IPS-18a (cell line): ENCODE measurements at regions not wholly inside any gene's neighbourhood (a gene's known extent, or its start where the extent isn't known, plus 50 kb on each side); places are given as distances from the start of the nearest gene placed in this dataset.

Experiments used
- H3K27ac ChIP-seq: one replicate; pipeline ENCODE4 v1.5.1; 2013; ENCODE audit warnings: low read length
- H3K27me3 ChIP-seq: one replicate; pipeline ENCODE4 v1.6.1; 2013; ENCODE audit warnings: mild to moderate bottlenecking, low read length; ENCODE audit not compliant: control insufficient read depth, insufficient read depth
- H3K36me3 ChIP-seq: one replicate; pipeline ENCODE4 v1.6.1; 2013; ENCODE audit warnings: low read depth, low read length; ENCODE audit not compliant: control insufficient read depth
- H3K4me1 ChIP-seq: one replicate; pipeline ENCODE4 v1.6.1; 2013; ENCODE audit warnings: low read depth, low read length; ENCODE audit not compliant: control insufficient read depth
- H3K4me3 ChIP-seq: one replicate; pipeline ENCODE4 v1.5.1; 2013; ENCODE audit warnings: low read length
- H3K9ac ChIP-seq: one replicate; pipeline ENCODE4 v1.6.1; 2013; ENCODE audit warnings: mild to moderate bottlenecking, low read length, moderate library complexity
- H3K9me3 ChIP-seq: one replicate; pipeline ENCODE4 v1.6.1; 2013; ENCODE audit warnings: low read depth, low read length; ENCODE audit not compliant: control insufficient read depth

- Histone ChIP-seq H3K4me1 (peaks cover 4% of the 10 kb centered on the region), H3K27ac (no peak overlapping the region), H3K9ac (no peak overlapping the region)
Observed at GRCh38 chr3:59663076-59663850, 613.4 kb upstream of the CFAP20DC start.

GRCh38 chr3:59660852-59661625 is 611.2 kb upstream of the CFAP20DC start:
- no peaks in the 10 kb centered on the region for H3K36me3 ChIP-seq

More at GRCh38 chr3:59663076-59663850, 613.4 kb upstream of the CFAP20DC start:
- Histone ChIP-seq H3K9me3 (no peaks in the 10 kb centered on the region), H3K4me3 (no peak overlapping the region), H3K27me3 (no peaks in the 10 kb centered on the region), H3K36me3 (no peaks in the 10 kb centered on the region)

GRCh38 chr3:59660376-59660775 is 610.6 kb upstream of the CFAP20DC start:
- no peaks in the 10 kb centered on the region for H3K27me3 ChIP-seq
- H3K36me3 ChIP-seq = no peaks in the 10 kb centered on the region
- peaks cover 4% of the 10 kb centered on the region for H3K4me1 ChIP-seq
- no peaks in the 10 kb centered on the region for H3K9me3 ChIP-seq
- H3K4me3 ChIP-seq = no peak overlapping the region
- no peak overlapping the region for H3K9ac ChIP-seq
- H3K27ac ChIP-seq = no peak overlapping the region

More at GRCh38 chr3:59660852-59661625, 611.2 kb upstream of the CFAP20DC start:
- Histone ChIP-seq H3K27ac (no peak overlapping the region), H3K27me3 (no peaks in the 10 kb centered on the region), H3K4me3 (no peak overlapping the region), H3K4me1 (peaks cover 4% of the 10 kb centered on the region), H3K9ac (no peak overlapping the region), H3K9me3 (no peaks in the 10 kb centered on the region)

- no peaks in the 10 kb centered on the region for H3K27me3 ChIP-seq
- no peak overlapping the region for H3K9ac ChIP-seq
- no peak overlapping the region for H3K4me3 ChIP-seq
- peaks cover 4% of the 10 kb centered on the region for H3K4me1 ChIP-seq
- H3K9me3 ChIP-seq = no peaks in the 10 kb centered on the region
- no peak overlapping the region for H3K27ac ChIP-seq
- H3K36me3 ChIP-seq = no peaks in the 10 kb centered on the region
Observed at GRCh38 chr3:59659755-59660154, 609.9 kb upstream of the CFAP20DC start.

GRCh38 chr3:59658866-59659265 is 609.0 kb upstream of the CFAP20DC start:
- Histone ChIP-seq H3K36me3 (no peaks in the 10 kb centered on the region), H3K9ac (no peak overlapping the region), H3K4me3 (no peak overlapping the region), H3K27me3 (no peaks in the 10 kb centered on the region), H3K27ac (no peak overlapping the region), H3K9me3 (no peaks in the 10 kb centered on the region), H3K4me1 (peaks cover 4% of the 10 kb centered on the region)

GRCh38 chr3:59658274-59658673 is 608.4 kb upstream of the CFAP20DC start:
- Histone ChIP-seq H3K9me3 (no peaks in the 10 kb centered on the region), H3K4me3 (no peak overlapping the region), H3K4me1 (peaks cover 4% of the 10 kb centered on the region), H3K27ac (no peak overlapping the region), H3K27me3 (no peaks in the 10 kb centered on the region), H3K9ac (no peak overlapping the region), H3K36me3 (no peaks in the 10 kb centered on the region)

- Histone ChIP-seq H3K4me3 (no peak overlapping the region), H3K36me3 (no peaks in the 10 kb centered on the region), H3K9me3 (no peaks in the 10 kb centered on the region), H3K4me1 (no peaks in the 10 kb centered on the region), H3K27ac (no peak overlapping the region), H3K9ac (no peak overlapping the region), H3K27me3 (no peaks in the 10 kb centered on the region)
Observed at GRCh38 chr3:59655418-59656015, 605.7 kb upstream of the CFAP20DC start.

GRCh38 chr3:59654480-59655417 is 604.9 kb upstream of the CFAP20DC start:
- H3K4me1 ChIP-seq = no peaks in the 10 kb centered on the region
- no peaks in the 10 kb centered on the region for H3K36me3 ChIP-seq
- no peak overlapping the region for H3K27ac ChIP-seq
- no peaks in the 10 kb centered on the region for H3K9me3 ChIP-seq
- no peak overlapping the region for H3K4me3 ChIP-seq
- no peaks in the 10 kb centered on the region for H3K27me3 ChIP-seq
- H3K9ac ChIP-seq = no peak overlapping the region

GRCh38 chr3:59654123-59654479 is 604.3 kb upstream of the CFAP20DC start:
- Histone ChIP-seq H3K27ac (no peak overlapping the region), H3K27me3 (no peaks in the 10 kb centered on the region), H3K36me3 (no peaks in the 10 kb centered on the region), H3K9me3 (no peaks in the 10 kb centered on the region), H3K9ac (no peak overlapping the region), H3K4me3 (no peak overlapping the region), H3K4me1 (no peaks in the 10 kb centered on the region)

- Histone ChIP-seq H3K9me3 (no peaks in the 10 kb centered on the region), H3K27ac (no peak overlapping the region), H3K27me3 (no peaks in the 10 kb centered on the region), H3K9ac (no peak overlapping the region), H3K4me1 (no peaks in the 10 kb centered on the region), H3K4me3 (no peak overlapping the region), H3K36me3 (no peaks in the 10 kb centered on the region)
Observed at GRCh38 chr3:59653405-59654122, 603.7 kb upstream of the CFAP20DC start.
